Activated T-cell treated with anti-CD3 and anti-CD28 coated beads, Interleukin-2, amount 50 U/mL, for 1 hour (primary cell): ENCODE measurements at regions not wholly inside any gene's neighbourhood (a gene's known extent, or its start where the extent isn't known, plus 50 kb on each side); places are given as distances from the start of the nearest gene placed in this dataset.

ENCODE experiments used
- DNase-seq: peaks from one replicate; pipeline ENCODE4 v3.0.0-alpha.2; 2020

GRCh38 chr12:98224584-98225221 is 290.7 kb upstream of the TMPO start:
- DNase-seq, result no peak

- no peak for DNase-seq
Measured at GRCh38 chr12:98227162-98227561, 288.2 kb upstream of the TMPO start.

- no peak for DNase-seq
Measured at GRCh38 chr12:98228683-98229539, 286.5 kb upstream of the TMPO start.

GRCh38 chr12:98229540-98229924 is 285.9 kb upstream of the TMPO start:
- no peak for DNase-seq

GRCh38 chr12:98232753-98233390 is 282.5 kb upstream of the TMPO start:
- DNase-seq, result no peak

- no peak for DNase-seq
Measured at GRCh38 chr12:98235301-98235700, 280.1 kb upstream of the TMPO start.

- DNase-seq, result no peak
Measured at GRCh38 chr12:98238515-98239130, 276.8 kb upstream of the TMPO start.

- no peak for DNase-seq
Measured at GRCh38 chr12:98243190-98243589, 272.2 kb upstream of the TMPO start.

GRCh38 chr12:98244136-98244535 is 271.3 kb upstream of the TMPO start:
- DNase-seq, result no peak

- no peak for DNase-seq
Measured at GRCh38 chr12:98253207-98254037, 262.0 kb upstream of the TMPO start.

GRCh38 chr12:98256830-98257229 is 258.6 kb upstream of the TMPO start:
- no peak for DNase-seq

- no peak for DNase-seq
Measured at GRCh38 chr12:98259693-98260092, 255.7 kb upstream of the TMPO start.

- DNase-seq, result no peak
Measured at GRCh38 chr12:98260276-98260675, 255.1 kb upstream of the TMPO start.

- DNase-seq, result no peak
Measured at GRCh38 chr12:98262902-98263301, 252.5 kb upstream of the TMPO start.

- no peak for DNase-seq
Measured at GRCh38 chr12:98274430-98275130, 240.8 kb upstream of the TMPO start.

GRCh38 chr12:98275131-98275475 is 240.3 kb upstream of the TMPO start:
- no peak for DNase-seq

GRCh38 chr12:98280152-98280551 is 235.2 kb upstream of the TMPO start:
- no peak for DNase-seq

GRCh38 chr12:98280621-98281020 is 234.8 kb upstream of the TMPO start:
- no peak for DNase-seq

GRCh38 chr12:98291828-98292227 is 223.6 kb upstream of the TMPO start:
- no peak for DNase-seq

GRCh38 chr12:98294051-98294805 is 221.2 kb upstream of the TMPO start:
- no peak for DNase-seq

- DNase-seq, result no peak
Measured at GRCh38 chr12:98295681-98296080, 219.7 kb upstream of the TMPO start.
